GM21529 (cell line): ENCODE measurements at regions not wholly inside any gene's neighbourhood (a gene's known extent, or its start where the extent isn't known, plus 50 kb on each side); places are given as distances from the start of the nearest gene placed in this dataset.
A peak's percentile ranks its signal among the peaks of the same experiment; 100 is the strongest.
"Not testable (repeated sequence)": the region's sequence is repeated elsewhere in the genome, so short reads cannot be mapped to it uniquely, and the experiment has no call there.

ENCODE experiments used
- ATAC-seq: cut with Tn5 transposase; IDR thresholded peaks from one replicate; pipeline ENCODE4 v1.9.1; 2021; ENCODE audit not compliant: unreplicated experiment

DNA sequence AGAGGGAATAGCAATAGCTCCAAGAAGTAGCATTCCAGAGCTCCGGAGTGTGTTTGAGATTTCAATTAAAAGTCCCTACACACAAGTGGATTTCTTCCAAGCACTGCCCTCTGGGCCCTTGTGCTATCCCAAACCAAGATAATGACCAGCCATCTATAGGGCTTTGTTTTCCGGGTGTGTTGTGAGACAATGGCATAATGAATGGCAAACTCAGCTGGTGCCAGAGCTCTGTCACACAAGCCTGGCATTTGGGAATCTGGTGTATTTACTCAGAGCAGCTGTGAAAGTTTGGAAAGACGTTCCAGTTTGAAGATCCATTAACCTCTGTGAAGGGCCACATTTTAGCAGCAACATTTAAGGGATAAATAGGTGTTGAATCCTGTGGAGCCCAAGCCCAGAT lies 61.2 kb upstream of the TMTC2 start:
- ATAC-seq = no peak

DNA sequence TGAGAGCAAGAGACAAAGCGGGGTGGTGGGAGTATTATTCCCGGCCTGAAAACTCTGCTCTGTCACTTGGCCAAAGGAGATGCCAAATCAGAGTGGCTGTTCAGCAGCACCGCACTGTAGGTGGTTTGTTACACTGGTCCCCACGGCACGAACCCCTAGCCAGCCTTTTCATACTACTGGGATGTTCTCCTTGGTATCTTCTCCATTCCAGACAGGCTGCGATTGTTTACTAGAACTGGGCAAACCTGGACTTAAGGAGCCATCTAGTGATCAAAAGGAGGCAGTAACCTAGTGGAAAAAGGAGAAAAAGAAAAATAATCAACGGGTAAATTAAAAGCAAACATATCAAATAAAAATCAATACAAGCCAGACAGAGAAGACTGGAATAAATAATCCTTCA lies 58.9 kb upstream of the TMTC2 start:
- ATAC-seq = peak; percentile 61

DNA sequence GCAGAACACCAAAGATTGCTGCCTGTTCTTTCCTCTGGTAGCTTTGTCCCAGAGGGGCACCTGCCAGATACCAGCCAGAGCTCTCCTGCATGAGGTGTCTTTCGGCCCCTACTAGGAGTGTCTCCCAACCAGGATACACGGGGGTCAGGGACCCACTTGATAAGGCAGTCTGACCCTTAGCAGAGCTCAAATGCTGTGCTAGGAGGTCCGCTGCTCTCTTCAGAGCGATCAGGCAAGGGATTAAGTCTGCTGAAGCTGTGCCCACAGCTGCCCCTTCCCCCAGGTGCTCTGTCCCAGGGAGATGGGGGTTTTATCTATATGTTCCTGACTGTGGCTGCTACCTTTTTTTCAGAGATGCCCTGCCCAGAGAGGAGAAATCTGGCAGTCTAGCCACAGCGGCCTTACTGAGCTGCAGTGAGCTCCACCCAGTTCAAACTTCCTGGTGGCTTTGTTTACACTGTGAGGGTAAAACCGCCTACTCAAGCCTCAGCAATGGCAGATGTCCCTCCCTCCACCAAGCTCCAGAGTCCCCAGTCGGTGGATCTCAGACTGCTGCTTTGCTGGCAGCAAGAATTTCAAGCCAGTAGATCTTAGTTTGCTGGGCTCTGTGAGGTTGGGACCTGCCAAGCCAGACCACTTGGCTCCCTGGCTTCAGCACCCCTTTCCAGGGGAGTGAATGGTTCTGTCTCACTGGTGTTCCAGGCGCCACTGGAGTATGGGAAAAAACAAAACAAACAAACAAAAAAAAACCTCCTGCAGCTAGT lies 52.0 kb upstream of the TMTC2 start:
- ATAC-seq = not testable (repeated sequence)

DNA sequence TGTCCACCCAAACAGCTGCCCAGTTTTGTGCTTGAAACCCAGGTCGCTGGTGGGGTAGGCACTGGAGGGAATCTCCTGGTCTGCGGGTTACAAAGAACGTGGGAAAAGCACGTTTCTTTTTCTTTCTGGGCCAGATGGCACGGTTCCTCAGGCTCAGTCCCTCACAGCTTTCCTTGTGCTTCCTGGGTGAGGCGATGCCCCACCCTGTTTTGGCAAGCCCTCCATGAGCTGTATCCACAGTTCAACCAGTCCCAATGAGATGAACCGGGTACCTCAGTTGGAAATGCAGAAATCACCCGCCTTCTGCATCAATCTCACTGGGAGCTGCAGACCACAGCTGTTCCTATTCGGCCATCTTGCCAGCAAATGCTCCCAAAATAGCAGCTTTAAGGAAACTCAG lies 51.4 kb upstream of the TMTC2 start:
- ATAC-seq = no peak
